Suppressor macrophage treated with lipopolysaccharide for 4 hours (primary cell): ENCODE measurements at regions not wholly inside any gene's neighbourhood (a gene's known extent, or its start where the extent isn't known, plus 50 kb on each side); places are given as distances from the start of the nearest gene placed in this dataset.
"Not testable (repeated sequence)": the region's sequence is repeated elsewhere in the genome, so short reads cannot be mapped to it uniquely, and the experiment has no call there.

ENCODE experiments used
- DNase-seq: peaks from one replicate; pipeline ENCODE4 v3.0.0-alpha.2; 2020

DNA sequence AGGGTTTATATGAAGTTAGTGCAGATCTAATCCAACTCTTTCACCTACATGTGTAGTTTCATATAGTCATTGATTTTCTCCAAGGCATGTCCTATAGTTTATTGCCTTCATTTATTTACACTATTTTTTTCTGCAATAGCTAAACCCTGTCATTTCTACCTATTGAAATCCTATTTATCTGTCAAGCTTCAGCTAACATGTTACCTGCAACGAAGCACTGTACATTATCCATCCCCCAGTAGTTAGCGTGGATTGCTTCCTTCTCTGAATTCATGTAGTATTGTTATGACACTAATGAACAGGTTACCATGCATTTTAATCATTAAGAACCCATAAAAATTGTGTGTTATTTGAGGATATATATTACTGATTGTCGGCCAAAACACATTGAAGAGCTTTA is 742.9 kb upstream of the PCDH20 start:
- no peak for DNase-seq

- DNase-seq = not testable (repeated sequence)
Observed at GRCh38 chr13:62151724-62152123, 736.1 kb upstream of the PCDH20 start.

- DNase-seq = no peak
Observed at GRCh38 chr13:62142048-62142447, 726.4 kb upstream of the PCDH20 start.

DNA sequence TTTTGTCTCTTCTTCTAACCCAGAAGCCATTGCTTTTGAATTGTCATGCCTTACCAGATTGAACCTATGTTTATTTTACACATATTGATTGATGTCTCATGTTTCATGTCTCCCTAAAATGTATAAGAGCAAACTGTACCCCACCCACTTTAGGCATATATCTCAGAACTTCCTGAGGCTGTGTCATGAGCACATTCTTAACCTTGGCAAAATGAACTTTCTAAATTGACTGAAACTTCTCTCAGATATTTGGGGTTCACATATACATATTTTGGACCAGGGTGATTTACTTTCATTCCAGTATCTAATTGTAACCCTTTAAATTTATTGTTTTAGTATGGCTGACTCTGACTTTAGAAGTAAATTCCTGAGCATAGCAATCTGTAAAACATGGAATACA is 723.9 kb upstream of the PCDH20 start:
- DNase-seq = no peak

DNA sequence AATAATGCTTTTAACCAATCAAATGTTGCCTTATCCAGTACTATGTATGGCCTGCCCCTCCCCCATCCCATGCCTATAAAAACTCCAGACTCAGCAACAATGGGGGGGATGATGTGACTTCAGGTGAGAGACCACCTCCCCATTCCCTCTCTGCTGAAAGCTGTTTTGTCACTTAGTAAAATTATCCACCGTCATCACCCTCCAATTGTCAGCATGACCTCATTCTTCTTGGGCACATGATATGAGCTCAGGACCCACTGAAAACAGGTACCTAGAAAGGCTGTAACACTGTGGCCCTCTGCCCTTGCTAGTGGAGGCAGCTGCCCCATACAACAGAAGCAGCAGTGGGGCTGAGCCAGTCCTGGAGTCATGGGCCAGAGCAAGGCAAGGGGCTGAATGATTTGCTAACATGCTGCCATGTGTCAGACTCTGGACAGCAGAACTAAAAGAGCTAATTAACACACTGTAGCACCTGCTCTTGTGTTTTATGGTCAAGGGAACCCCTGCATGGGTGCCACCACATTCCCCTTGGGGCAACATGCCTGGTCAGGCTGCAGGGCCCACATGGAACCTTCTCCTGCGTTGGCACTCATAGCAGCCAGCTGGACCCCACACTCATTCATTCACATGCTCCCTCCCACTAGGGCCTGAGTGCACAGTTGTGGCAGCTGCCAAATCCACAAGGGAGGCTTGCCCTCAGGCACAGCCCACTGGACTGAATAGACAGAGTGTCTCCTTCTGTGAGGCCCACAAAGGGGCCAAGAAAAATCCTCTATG is 722.2 kb upstream of the PCDH20 start:
- DNase-seq = no peak

DNA sequence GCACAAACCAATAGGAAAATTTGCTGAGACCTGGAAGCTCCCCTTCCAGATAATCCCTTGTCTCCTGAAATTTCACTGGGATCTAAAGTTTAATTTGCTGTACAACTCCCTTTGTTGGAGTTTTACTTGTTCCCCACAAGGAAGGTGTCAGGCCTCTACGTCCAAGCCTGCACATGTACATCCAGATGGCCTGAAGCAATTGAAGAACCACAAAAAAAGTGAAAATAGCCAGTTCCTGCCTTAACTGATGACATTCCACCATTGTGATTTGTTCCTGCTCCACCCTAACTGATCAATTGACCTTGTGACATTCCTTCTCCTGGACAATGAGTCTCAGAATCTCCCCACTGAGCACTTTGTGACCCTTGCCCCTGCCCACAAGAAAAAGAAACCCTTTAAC is 716.0 kb upstream of the PCDH20 start:
- no peak for DNase-seq

- DNase-seq = no peak
Observed at GRCh38 chr13:62130062-62130970, 714.7 kb upstream of the PCDH20 start.

DNA sequence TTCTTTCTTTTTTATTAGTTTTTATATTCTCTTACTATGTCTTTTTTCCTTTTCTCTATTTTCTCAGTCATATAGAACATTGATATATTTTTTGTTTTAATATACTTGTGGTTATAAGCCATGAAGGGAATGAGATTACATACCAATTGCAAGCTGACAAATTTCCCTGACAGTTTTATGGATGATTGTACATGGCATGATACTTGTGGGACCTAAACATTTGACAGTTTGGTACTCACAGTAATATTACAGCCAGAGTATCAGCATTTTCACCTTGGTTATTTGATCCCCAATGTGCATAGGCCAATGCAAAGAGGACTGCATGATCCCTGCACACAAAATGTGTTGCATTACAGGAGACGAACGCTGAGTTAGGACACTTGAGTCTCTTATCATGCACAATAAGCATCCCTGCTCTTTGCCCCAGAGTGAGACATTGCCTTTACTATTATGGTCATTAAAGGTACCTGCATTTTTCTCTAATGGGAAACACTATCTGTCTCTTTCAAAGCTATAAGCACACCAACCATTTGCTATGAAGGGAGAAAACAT is 713.4 kb upstream of the PCDH20 start:
- DNase-seq = no peak

GRCh38 chr13:62126400-62126799 is 710.8 kb upstream of the PCDH20 start:
- DNase-seq = no peak

GRCh38 chr13:62125451-62125850 is 709.8 kb upstream of the PCDH20 start:
- no peak for DNase-seq

- DNase-seq = no peak
Observed at GRCh38 chr13:62123409-62123808, 707.8 kb upstream of the PCDH20 start.

DNA sequence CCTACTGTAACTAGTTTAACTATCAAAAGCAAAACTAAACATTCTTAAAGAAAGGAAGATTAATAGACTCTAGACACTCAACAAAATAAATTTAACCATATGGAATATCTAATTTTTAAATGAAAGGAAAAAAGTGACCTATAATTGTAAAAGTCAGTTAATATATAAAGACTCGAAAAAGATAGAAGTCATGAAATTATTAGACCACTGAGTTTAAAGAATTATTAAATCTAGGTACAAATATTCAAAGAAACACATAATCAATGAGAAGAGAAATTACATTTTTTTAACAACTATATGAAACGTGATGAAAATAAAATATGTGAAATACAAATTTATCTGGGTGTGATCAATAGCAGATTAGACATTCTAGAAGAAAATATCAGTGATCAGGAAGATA is 706.8 kb upstream of the PCDH20 start:
- no peak for DNase-seq

DNA sequence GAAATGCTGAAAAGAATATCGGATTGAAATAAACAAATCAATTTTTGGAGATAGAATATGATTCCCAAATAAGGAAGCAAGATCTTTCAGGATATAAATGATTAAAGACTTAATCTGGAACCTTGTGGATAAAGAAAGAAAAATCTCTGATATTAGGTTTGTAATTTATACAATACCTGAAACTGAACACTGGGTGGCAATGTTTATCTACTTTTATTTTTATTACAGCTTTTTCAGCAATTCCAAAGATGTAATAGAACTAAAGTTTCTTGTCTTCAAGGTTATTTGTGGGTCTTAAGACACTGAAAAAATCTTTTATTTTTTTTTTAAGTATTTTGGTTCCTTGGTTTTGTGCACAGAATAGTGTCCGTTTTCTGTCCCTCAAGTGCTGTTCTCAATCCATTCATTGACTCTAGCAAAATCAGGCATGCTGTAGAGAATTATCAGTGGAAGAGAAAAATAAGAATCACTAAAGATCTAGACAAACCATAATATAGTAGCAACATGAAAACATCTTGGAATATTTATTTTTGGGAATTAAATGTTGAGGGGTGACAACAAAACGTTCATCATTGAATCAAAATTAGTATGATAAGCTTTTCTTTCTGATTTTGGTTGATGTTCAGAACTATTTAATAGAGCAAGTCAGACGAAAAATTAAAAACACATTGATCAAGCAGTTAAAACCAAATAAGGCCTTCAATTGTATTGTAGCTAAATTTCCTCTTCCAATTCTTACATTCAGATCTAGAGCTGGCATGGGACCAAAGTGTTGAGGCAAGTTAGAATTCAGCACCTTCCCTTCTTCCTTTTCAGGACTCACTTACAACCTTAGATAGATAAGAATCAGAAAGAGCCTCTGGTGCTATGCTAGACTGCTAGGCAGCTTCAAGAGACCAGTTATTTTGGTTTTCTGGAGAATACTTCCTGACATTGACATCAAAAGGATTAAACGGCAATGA is 704.4 kb upstream of the PCDH20 start:
- DNase-seq = peak; percentile 3

DNA sequence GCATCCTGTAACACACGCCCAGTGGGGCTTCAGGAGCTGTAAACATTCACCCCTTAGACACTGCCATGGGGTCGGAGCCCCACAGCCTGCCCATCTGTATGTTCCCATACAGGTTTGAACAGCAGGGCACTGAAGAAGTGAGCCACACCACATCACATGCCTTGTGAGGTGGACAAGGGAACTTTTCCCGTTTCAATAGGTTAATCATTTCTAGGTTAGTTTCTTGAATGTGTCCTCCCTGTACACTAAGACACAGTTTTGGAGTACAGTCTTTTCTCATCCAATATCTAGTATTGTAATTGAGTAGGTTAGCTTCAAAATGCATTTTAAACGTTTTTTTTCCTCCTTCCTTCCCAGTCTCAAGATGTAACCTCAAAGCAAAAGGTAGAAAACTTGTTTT is 700.2 kb upstream of the PCDH20 start:
- no peak for DNase-seq

- DNase-seq = no peak
Observed at GRCh38 chr13:62113179-62113578, 697.5 kb upstream of the PCDH20 start.

- no peak for DNase-seq
Observed at GRCh38 chr13:62110079-62110478, 694.4 kb upstream of the PCDH20 start.

- not testable (repeated sequence) for DNase-seq
Observed at GRCh38 chr13:62104136-62104535, 688.5 kb upstream of the PCDH20 start.

GRCh38 chr13:62096652-62097051 is 681.0 kb upstream of the PCDH20 start:
- no peak for DNase-seq

DNA sequence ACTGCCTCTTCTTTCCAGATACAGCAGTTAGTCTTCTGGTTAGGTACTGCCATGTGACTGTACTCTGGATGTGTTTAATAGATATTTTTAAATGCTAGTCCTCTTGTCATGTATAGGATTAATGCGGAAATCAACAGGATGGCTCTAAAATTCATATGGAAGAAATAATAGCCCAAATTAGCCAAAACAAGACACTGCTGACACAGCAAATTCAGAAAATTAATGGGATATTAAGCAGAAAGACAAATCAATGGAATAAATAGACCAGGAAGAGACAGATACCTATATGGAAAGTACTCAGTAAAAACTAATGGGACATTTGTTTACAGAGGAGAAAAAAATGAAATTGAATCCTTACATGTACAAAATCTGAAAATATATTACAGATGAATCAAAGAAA is 679.3 kb upstream of the PCDH20 start:
- no peak for DNase-seq

DNA sequence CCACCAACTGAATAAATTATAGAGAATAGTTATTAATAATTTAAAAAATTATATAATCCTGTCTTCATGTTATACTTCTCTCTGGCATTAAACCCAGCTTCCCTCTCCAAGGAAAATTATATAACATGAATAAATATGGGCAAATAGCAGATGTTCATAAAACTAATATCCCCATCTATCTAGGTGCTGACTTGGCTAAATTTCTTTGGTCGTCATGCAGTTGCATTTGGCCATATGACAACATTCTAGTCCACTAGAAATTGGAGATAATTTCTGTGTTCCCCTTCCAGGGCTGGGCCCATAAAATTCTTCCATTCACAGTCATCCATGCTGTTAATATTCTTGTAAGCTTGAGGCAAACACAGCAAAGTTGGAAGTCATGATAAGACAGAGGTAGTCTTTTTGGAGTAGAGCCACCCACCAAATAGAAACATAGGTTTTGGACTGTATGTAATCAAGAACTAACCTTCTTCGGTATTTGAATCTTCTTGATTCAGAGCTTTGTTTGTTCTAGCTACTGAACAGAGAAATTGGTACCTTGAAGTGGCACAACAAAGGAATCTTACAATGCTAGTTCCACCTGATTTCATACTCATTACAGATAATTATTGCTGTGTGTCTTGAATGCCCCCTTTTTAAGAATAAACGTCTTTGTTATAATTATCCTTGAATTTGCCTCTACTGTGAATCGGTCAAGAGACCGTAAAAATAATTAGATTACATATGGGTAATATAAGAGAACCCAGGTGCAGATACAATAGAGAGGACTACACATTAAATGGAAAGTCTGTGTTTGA is 678.5 kb upstream of the PCDH20 start:
- DNase-seq = no peak

DNA sequence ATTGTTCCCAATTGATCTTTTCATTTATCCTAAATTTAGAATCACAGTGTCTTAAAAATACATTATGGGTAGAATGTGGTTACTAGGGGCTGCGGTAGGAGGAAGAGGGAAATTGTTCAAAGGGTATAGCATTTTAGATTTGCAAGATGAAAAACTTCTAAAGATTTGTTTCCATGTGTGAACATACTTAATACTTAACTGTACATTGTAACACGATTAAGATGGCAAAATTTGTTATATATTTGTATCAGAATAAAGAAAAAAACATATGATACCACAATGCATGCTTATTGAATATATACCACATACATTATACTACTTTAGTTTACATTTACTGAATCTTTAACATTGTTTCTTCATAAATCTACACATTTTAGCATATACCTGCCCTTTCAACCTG is 677.3 kb upstream of the PCDH20 start:
- DNase-seq = no peak

DNA sequence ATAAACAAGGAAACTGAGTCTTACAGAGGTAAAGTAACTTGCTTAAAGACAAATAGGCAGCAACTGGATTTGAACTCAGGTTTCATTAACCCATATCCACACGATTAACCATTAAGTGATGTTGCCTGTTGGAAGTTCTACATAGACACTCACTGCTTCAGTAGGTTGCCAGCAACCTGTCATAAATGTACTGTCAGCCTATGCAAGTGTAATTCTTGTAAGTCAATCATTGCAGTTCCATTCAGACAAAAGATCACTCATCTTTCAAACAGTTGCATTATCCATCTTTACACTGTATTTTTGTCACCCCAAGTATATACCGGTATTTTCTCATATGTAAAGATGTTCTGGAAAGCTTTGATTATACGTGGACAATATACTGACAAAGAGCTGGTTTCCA is 676.9 kb upstream of the PCDH20 start:
- no peak for DNase-seq
